Cardiac muscle cell (in vitro differentiated cells and primary cell): ENCODE measurements at regions not wholly inside any gene's neighbourhood (a gene's known extent, or its start where the extent isn't known, plus 50 kb on each side); places are given as distances from the start of the nearest gene placed in this dataset.
A peak's percentile ranks its signal among the peaks of the same experiment; 100 is the strongest.
"Not testable (repeated sequence)": the region's sequence is repeated elsewhere in the genome, so short reads cannot be mapped to it uniquely, and the experiment has no call there.

Experiments
- DNase-seq, 2 donors: peaks; one replicate each; pipeline versions ENCODE4 v3.0.0 to v3.0.0-alpha.2; 2010 to 2017; ENCODE audit warnings: low read depth in 1 of 2, low spot score in 1 of 2
- H3K27ac ChIP-seq: fragments of 200-600 bp; sonication (generic); 2 replicates; pipeline ENCODE4 v1.5.1; 2016
- H3K27me3 ChIP-seq: fragments of 200-600 bp; sonication (generic); 2 replicates; pipeline ENCODE4 v1.6.0; 2016; ENCODE audit warnings: control low read depth
- H3K36me3 ChIP-seq: fragments of 200-600 bp; sonication (generic); 2 replicates; pipeline ENCODE4 v1.5.1; 2016; ENCODE audit warnings: control low read depth
- H3K4me1 ChIP-seq: fragments of 200-600 bp; sonication (generic); 2 replicates; pipeline ENCODE4 v1.8.1; 2017; ENCODE audit warnings: low read depth, mild to moderate bottlenecking, mixed run types
- H3K4me3 ChIP-seq: fragments of 200-600 bp; sonication (generic); 2 replicates; pipeline ENCODE4 v1.5.1; 2016; ENCODE audit warnings: mild to moderate bottlenecking
- H3K9me3 ChIP-seq: fragments of 200-600 bp; sonication (generic); 2 replicates; pipeline ENCODE4 v1.5.1; 2017; ENCODE audit warnings: low read depth, mild to moderate bottlenecking, control low read depth
- CTCF ChIP-seq: IDR thresholded peaks from 2 replicates; pipeline ENCODE4 v1.5.1; 2012; ENCODE audit warnings: low read depth, mild to moderate bottlenecking, low read length

GRCh38 chr11:89625171-89625570, 84.9 kb upstream of the TRIM77 start:
- Histone ChIP-seq H3K9me3 (no peaks in the 10 kb centered on the region), H3K27me3 (no peaks in the 10 kb centered on the region), H3K4me3 (no peak overlapping the region), H3K27ac (no peak overlapping the region), H3K4me1 (no peaks in the 10 kb centered on the region), H3K36me3 (no peaks in the 10 kb centered on the region)
- DNase-seq = peak in 1 of 2 donors; percentile 2
- peak; percentile 14 for TF ChIP-seq CTCF

DNA sequence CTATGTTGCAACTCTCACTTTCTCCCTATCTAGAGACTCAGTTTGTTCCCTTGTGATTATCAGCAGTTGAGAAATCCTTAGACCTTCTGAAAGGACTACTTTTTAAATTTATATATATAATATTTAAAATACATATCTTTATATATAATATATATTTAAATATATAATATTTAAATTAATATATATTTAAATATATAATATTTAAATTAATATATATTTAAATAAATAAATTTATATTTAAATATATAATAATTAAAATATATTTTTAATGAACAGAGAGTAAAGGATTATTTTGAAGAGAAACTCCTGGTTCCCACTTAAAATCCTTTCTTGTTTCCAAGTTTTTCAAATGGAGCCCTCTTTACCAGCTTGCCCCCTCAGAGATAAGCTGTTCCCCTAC, 83.7 kb upstream of the TRIM77 start:
- Histone ChIP-seq H3K27ac (no peak overlapping the region), H3K27me3 (no peaks in the 10 kb centered on the region), H3K4me3 (no peak overlapping the region), H3K36me3 (no peaks in the 10 kb centered on the region), H3K9me3 (no peaks in the 10 kb centered on the region), H3K4me1 (no peaks in the 10 kb centered on the region)
- no peak for DNase-seq
- no peak for TF ChIP-seq CTCF

DNA sequence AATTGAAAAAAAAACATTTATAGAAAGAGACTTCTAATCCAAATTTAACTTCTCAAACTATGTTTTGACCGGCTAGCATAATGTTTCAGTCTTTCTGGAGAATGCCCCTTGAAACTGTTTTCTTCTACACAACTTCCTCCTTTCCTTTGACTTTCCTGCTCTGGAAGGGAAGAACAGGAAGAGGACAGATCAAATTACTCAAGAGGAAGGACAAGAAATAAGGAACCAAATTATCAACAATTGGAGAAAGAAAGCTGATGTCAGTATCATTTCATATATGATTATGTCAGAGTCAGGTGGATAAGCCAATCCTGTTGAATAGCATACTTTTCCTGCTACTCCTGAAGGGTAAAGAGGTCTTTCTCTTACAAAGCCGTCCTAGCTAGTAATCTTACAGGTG, 83.2 kb upstream of the TRIM77 start:
- H3K27ac ChIP-seq, H3K4me1 ChIP-seq, H3K36me3 ChIP-seq: not testable (repeated sequence)

GRCh38 chr11:89633135-89633705, 76.9 kb upstream of the TRIM77 start:
- Histone ChIP-seq H3K4me3 (no peak overlapping the region), H3K27ac (no peak overlapping the region), H3K36me3 (no peaks in the 10 kb centered on the region), H3K4me1 (no peaks in the 10 kb centered on the region), H3K9me3 (no peaks in the 10 kb centered on the region), H3K27me3 (no peaks in the 10 kb centered on the region)
- TF ChIP-seq CTCF = no peak
- DNase-seq = no peak

More for the DNA sequence above, 83.2 kb upstream of the TRIM77 start:
- not testable (repeated sequence) for H3K27me3 ChIP-seq, H3K4me3 ChIP-seq, DNase-seq, H3K9me3 ChIP-seq

DNA sequence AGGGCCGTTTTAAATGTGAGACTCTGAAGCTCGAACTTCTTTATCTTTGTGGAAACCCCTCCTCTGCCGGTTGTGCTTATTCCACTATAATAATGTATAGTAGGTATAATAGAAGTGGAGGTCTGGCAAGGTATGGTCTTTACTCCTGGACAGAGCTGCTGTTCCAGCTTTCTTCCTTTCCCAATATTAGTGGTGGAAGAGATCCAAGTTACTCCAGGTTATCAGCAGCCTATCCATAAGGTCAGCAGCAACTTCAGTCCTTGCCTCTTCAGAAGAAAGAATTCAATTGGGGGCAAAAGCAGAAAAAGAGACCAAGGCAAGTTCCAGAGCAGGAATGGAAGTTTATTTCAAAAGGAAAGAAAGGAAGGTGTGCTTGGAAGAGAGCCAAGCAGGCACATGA, 69.3 kb upstream of the TRIM77 start:
- H3K27me3 ChIP-seq, H3K4me3 ChIP-seq, H3K36me3 ChIP-seq, H3K4me1 ChIP-seq, H3K27ac ChIP-seq, DNase-seq, H3K9me3 ChIP-seq: not testable (repeated sequence)

DNA sequence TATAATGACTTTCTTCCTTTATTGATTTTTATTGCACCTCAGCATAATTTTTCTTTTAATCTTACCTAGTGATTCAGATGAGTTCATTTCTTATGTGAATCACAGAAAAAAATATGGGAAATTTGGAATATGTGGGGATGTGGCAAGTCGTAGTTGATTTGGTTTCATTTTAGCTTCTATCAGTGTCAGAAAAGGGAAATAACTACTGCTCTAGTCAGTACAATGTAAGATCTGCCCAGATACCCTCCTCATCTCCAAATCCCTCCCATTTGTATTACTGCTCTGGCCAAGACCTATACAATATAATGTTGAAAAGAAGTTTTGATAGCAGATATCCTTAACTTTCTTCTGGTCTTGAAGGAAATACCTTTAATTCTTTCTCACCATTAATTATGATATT, 61.9 kb upstream of the TRIM77 start:
- not testable (repeated sequence) for H3K4me1 ChIP-seq, H3K27ac ChIP-seq, H3K27me3 ChIP-seq, H3K9me3 ChIP-seq, H3K36me3 ChIP-seq, DNase-seq, H3K4me3 ChIP-seq

DNA sequence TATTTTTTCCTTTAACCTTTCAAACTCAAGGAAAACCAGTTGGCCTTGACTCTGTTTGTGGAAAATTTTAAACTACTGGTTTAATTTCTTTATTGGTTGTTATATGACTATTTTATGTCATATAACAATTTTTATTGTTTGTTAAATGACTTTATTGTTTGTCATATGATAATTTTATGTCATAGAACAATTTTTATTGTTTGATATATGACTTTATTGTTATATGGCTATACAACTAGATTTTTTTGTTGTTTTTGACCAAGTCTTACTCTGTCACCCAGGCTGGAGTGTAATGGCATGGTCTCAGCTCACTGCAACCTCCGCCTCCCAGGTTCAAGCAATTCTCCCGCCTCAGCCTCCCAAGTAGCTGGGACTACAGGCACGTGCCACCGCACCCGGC, 61.1 kb upstream of the TRIM77 start:
- not testable (repeated sequence) for H3K9me3 ChIP-seq, H3K27me3 ChIP-seq, DNase-seq, H3K4me1 ChIP-seq, H3K27ac ChIP-seq, H3K36me3 ChIP-seq, H3K4me3 ChIP-seq

GRCh38 chr11:89654669-89655068, 55.4 kb upstream of the TRIM77 start:
- not testable (repeated sequence) for H3K9me3 ChIP-seq, H3K4me3 ChIP-seq, H3K27ac ChIP-seq, H3K36me3 ChIP-seq, DNase-seq, H3K27me3 ChIP-seq, H3K4me1 ChIP-seq

- DNase-seq, H3K9me3 ChIP-seq: not testable (repeated sequence)
Measured at GRCh38 chr11:89658767-89659166, 51.3 kb upstream of the TRIM77 start.

DNA sequence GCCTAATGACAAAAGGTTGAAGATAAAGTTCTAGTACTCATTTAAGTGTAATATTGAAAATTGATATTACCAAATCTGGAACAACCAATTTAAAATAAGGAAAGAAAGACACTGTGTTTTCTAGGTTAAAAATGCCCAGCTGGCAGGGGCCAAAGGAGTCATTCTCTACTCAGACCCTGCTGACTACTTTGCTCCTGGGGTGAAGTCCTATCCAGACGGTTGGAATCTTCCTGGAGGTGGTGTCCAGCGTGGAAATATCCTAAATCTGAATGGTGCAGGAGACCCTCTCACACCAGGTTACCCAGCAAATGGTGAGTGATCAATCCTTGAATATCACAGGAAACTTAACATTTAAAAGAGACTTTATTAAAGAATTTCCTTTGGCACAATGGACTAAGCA, 50.7 kb upstream of the TRIM77 start:
- H3K27me3 ChIP-seq, H3K4me3 ChIP-seq, H3K36me3 ChIP-seq, H3K27ac ChIP-seq, H3K9me3 ChIP-seq, H3K4me1 ChIP-seq, DNase-seq: not testable (repeated sequence)

More at GRCh38 chr11:89658767-89659166, 51.3 kb upstream of the TRIM77 start:
- not testable (repeated sequence) for H3K4me3 ChIP-seq, H3K4me1 ChIP-seq, H3K36me3 ChIP-seq, H3K27me3 ChIP-seq, H3K27ac ChIP-seq
